VCaP (cell line): ENCODE measurements at regions not wholly inside any gene's neighbourhood (a gene's known extent, or its start where the extent isn't known, plus 50 kb on each side); places are given as distances from the start of the nearest gene placed in this dataset.

Source experiments
- H3K27ac ChIP-seq: fragments of 450-650 bp; 2 replicates; pipeline ENCODE4 v1.5.1; 2017
- CTCF ChIP-seq: fragments of 450-650 bp; conservative IDR thresholded peaks from 2 replicates; pipeline ENCODE4 v1.5.1; 2017; ENCODE audit warnings: mild to moderate bottlenecking, moderate library complexity

- no peak for TF ChIP-seq CTCF
- no peak overlapping the region for H3K27ac ChIP-seq
These were observed 363.9 kb upstream of the MEF2C start for GRCh38 chr5:89246864-89247263.

- no peak overlapping the region for H3K27ac ChIP-seq
- no peak for TF ChIP-seq CTCF
These were observed 363.3 kb upstream of the MEF2C start for GRCh38 chr5:89246252-89246651.

GRCh38 chr5:89243611-89244010 is 360.6 kb upstream of the MEF2C start:
- TF ChIP-seq CTCF, result no peak
- no peak overlapping the region for H3K27ac ChIP-seq

- H3K27ac ChIP-seq, result no peak overlapping the region
These were observed 358.2 kb upstream of the MEF2C start for GRCh38 chr5:89241186-89241585.

GRCh38 chr5:89236900-89237299 is 353.9 kb upstream of the MEF2C start:
- no peak for TF ChIP-seq CTCF
- H3K27ac ChIP-seq, result no peak overlapping the region

More at GRCh38 chr5:89241186-89241585, 358.2 kb upstream of the MEF2C start:
- TF ChIP-seq CTCF, result no peak

- TF ChIP-seq CTCF, result no peak
- peak overlapping the region; percentile 59 for H3K27ac ChIP-seq
These were observed 350.5 kb upstream of the MEF2C start for GRCh38 chr5:89233462-89233861.

- peak overlapping the region; percentile 59 for H3K27ac ChIP-seq
- TF ChIP-seq CTCF, result no peak
These were observed 349.2 kb upstream of the MEF2C start for GRCh38 chr5:89232139-89232603.

GRCh38 chr5:89230178-89230577 is 347.2 kb upstream of the MEF2C start:
- TF ChIP-seq CTCF, result no peak
- H3K27ac ChIP-seq, result no peak overlapping the region
